Fibroblast of mammary gland (primary cell): ENCODE measurements at regions not wholly inside any gene's neighbourhood (a gene's known extent, or its start where the extent isn't known, plus 50 kb on each side); places are given as distances from the start of the nearest gene placed in this dataset.

Experiments used
- DNase-seq: peaks from one replicate; pipeline ENCODE4 v3.0.0-alpha.2; 2010; ENCODE audit warnings: low read depth
- H3K4me3 ChIP-seq: 2 replicates; pipeline ENCODE4 v1.5.1; 2011; ENCODE audit warnings: low read depth, mild to moderate bottlenecking, low read length, moderate library complexity; ENCODE audit not compliant: control insufficient read depth
- TF ChIP-seq, protein P1 (sequence below): conservative IDR thresholded peaks from 2 replicates; pipeline ENCODE4 v1.5.1; 2011; ENCODE audit warnings: low read depth, low read length, inconsistent platforms; ENCODE audit not compliant: control insufficient read depth, insufficient read depth

DNA sequence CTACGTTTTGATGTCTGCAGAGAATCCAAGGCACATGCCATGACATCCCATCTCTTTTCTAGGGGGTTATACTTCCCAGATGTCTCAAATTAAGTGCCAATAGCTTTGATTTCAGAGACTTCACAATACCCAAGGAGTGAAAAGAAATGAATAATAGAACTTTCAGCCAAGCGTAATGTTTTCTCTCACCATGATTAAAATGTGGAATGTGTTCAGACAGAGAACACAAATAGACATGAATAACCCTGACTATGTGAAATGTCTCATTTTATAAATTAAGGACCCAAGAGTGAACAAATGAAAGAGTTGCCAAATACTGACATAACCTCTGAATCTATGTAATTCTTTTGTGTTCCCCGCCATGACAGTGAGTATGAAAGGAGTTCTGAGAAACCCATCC is 123.6 kb upstream of the GAP43 start:
- no peak overlapping the region for H3K4me3 ChIP-seq
- DNase-seq, result no peak
- TF ChIP-seq, protein P1, sequence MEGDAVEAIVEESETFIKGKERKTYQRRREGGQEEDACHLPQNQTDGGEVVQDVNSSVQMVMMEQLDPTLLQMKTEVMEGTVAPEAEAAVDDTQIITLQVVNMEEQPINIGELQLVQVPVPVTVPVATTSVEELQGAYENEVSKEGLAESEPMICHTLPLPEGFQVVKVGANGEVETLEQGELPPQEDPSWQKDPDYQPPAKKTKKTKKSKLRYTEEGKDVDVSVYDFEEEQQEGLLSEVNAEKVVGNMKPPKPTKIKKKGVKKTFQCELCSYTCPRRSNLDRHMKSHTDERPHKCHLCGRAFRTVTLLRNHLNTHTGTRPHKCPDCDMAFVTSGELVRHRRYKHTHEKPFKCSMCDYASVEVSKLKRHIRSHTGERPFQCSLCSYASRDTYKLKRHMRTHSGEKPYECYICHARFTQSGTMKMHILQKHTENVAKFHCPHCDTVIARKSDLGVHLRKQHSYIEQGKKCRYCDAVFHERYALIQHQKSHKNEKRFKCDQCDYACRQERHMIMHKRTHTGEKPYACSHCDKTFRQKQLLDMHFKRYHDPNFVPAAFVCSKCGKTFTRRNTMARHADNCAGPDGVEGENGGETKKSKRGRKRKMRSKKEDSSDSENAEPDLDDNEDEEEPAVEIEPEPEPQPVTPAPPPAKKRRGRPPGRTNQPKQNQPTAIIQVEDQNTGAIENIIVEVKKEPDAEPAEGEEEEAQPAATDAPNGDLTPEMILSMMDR, result no peak

DNA sequence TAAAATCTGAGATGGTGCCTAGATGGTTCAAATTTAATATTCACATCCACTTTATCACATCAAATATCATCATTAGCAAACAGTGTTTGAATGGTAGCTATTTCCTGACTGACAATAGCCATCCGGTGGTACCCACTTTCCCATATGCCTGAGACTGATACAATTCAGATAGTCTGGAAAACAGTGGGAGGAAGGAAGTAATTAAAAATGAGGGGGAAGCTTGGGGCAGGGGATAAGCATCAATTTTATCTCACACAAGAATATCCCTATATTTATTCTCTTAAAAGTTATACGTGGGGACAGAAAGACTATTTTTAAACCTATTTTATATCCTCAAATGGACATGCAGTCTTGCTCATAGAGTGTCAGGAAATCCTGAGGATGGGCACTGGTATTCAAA is 122.5 kb upstream of the GAP43 start:
- no peak for DNase-seq
- TF ChIP-seq, protein P1, result no peak
- H3K4me3 ChIP-seq, result no peak overlapping the region

DNA sequence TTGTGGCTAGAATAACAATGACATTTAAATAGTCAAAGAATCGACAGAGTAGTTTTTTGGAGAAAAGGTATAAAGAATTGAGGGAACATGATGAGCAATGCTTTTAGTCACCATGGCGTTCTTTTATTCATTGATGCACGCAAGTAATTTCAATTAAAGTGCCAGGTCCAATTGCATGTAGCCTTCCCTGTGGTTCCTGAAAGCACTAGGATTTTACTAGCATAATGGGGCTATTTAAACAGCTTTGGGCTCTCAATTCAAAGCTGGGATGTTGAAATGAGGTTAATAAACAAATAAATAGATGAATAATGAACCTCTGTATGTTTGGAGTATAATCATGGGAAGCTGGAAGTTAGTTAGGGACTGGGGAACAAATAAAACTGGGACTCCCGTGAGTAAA is 121.2 kb upstream of the GAP43 start:
- no peak for DNase-seq
- TF ChIP-seq, protein P1, result no peak
- H3K4me3 ChIP-seq, result no peak overlapping the region

DNA sequence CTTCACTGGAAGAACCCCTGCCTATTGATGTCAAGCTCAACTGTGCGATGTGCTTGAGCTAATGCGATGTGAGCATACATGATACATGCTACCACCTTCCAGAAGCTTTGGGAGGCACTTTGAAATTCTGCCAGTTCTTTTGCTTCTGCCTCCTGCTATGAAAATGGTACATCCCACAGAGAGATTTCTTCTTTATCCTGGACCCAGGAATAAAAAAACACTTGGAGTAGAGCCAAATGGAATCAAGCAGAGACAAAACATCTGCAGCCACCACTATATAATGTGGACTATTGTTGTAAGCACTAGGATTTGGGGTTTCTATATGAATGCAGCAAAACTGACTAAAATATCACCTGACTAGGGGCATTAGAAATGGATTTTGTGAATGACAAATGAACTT is 119.9 kb upstream of the GAP43 start:
- DNase-seq, result no peak
- TF ChIP-seq, protein P1, result no peak
- H3K4me3 ChIP-seq, result no peak overlapping the region

DNA sequence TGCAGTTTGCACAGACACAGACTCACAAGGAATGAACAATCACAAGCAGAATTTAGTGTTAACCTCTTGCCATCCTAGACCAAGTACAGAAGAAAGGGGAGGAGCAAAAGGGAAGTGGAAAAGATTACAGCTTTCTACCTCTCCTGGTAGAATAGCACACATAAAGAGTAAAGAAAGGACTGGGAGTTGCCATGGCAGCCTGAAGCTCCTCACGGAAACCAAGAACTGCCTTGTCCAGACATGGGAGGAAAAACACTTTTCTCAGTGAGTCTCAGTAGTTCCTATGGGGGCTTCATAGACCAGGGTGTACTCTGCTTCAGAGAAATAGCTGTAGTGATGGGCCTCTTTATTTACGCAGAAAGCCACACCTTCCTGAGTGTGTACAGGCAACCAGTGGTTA is 114.7 kb upstream of the GAP43 start:
- DNase-seq, result no peak
- H3K4me3 ChIP-seq, result no peak overlapping the region
- TF ChIP-seq, protein P1, result no peak

DNA sequence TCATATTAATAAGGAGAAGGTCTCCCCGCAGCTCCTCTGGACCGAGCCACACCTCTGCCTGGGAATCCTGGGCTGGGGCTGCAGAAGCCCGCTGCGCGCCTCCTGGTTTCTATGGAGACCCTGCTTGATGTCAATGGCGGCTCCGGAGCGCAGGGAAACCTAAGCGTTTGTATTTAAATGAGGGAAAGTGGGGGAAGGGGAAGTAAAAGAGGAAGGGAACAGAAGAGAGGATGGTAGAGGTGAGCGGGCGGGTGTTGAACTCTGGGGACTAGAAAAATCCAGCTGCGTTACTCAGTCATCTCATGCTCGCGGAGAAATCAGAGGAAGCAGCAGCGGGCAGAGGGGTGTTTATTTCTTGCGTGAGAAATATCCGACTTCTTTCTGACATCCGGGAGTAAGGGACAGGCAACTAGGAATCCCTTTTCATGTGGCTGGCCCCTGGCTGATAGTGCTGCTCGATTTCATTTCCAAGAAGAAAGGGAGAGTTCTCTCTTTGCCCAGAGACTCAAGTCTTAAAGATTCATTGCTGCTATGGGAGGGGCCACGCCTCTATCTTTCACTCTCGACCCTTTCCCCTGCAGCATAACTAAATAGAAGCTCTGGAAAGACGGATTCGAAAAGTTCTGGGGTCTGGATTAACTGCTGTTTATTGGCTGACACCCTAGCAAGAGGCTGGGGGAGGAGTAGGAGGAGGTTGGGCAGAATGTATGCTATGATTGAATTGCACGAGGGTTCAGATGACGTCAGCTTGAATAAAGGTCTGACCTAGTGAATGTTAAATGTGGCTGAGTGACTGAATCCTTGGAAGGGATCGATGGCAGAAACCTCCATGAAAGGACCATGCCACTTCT is 110.5 kb upstream of the GAP43 start:
- TF ChIP-seq, protein P1, result no peak
- peak; percentile 77 for DNase-seq
- H3K4me3 ChIP-seq, result peak overlapping the region; percentile 60
